HepG2 (cell line): ENCODE measurements at regions not wholly inside any gene's neighbourhood (a gene's known extent, or its start where the extent isn't known, plus 50 kb on each side); places are given as distances from the start of the nearest gene placed in this dataset.

Source experiments
- FOXP1 ChIP-seq, 2 experiments: fragments of 450-650 bp in 1 of 2; IDR thresholded peaks; 2 replicates each; pipeline ENCODE4 v1.6.1; 2017 to 2018; ENCODE audit warnings: antibody characterized with exemption in 1 of 2
- KIAA2018 ChIP-seq: sonication (generic); formaldehyde crosslinking; IDR thresholded peaks from 2 replicates; pipeline ENCODE4 v1.5.0; 2020; ENCODE audit warnings: mild to moderate bottlenecking, missing genetic modification reagents, borderline replicate concordance
- ZBTB14 ChIP-seq: sonication (generic); formaldehyde crosslinking; IDR thresholded peaks from 2 replicates; pipeline ENCODE4 v1.4.0; 2020; ENCODE audit warnings: missing genetic modification reagents
- ZNF563 ChIP-seq: sonication (generic); formaldehyde crosslinking; IDR thresholded peaks from 2 replicates; pipeline ENCODE4 v1.8.0; 2022; ENCODE audit warnings: mild to moderate bottlenecking, moderate library complexity, missing genetic modification reagents
- ZNF609 ChIP-seq: sonication (generic); formaldehyde crosslinking; IDR thresholded peaks from 2 replicates; pipeline ENCODE4 v1.4.0; 2020; ENCODE audit warnings: mild to moderate bottlenecking, missing genetic modification reagents, borderline replicate concordance

DNA sequence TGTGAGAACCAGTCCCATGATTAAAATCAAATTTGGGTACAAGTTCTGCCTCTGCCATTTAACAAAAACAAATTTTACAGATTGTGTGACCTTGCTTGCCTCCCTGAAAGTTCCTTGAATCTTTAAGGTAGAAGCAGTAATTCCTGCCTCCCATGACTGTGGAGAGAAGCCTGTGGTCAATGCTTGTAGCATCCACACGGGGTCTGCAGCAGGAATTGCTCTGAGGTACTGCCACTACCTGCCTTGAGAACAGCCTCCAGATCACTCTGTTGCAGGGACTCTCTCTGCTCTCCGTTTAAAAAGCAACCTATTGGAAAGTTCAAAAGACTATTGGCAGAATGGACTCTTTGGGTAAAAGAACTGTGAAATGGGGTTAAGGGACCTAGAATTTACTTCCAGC is 75.9 kb downstream of the SST start (continued):
- no peak for TF ChIP-seq KIAA2018 (CRISPR knock-in tag)
- no peak for TF ChIP-seq FOXP1 (IDR thresholded peaks at IDR 0.05)
- no peak for TF ChIP-seq FOXP1 (CRISPR knock-in tag; IDR thresholded peaks at IDR 0.05)
- no peak for TF ChIP-seq ZNF563 (CRISPR knock-in tag)
- no peak for TF ChIP-seq ZBTB14 (CRISPR knock-in tag)
- no peak for TF ChIP-seq ZNF609 (CRISPR knock-in tag)
- TF ChIP-seq, all 625 proteins: peak for 0
